Fibroblast of gingiva (primary cell): ENCODE measurements at regions not wholly inside any gene's neighbourhood (a gene's known extent, or its start where the extent isn't known, plus 50 kb on each side); places are given as distances from the start of the nearest gene placed in this dataset.
A peak's percentile ranks its signal among the peaks of the same experiment; 100 is the strongest.

Experiments used
- DNase-seq: peaks from one replicate; pipeline ENCODE4 v3.0.0-alpha.2; 2011; ENCODE audit warnings: low read depth

DNA sequence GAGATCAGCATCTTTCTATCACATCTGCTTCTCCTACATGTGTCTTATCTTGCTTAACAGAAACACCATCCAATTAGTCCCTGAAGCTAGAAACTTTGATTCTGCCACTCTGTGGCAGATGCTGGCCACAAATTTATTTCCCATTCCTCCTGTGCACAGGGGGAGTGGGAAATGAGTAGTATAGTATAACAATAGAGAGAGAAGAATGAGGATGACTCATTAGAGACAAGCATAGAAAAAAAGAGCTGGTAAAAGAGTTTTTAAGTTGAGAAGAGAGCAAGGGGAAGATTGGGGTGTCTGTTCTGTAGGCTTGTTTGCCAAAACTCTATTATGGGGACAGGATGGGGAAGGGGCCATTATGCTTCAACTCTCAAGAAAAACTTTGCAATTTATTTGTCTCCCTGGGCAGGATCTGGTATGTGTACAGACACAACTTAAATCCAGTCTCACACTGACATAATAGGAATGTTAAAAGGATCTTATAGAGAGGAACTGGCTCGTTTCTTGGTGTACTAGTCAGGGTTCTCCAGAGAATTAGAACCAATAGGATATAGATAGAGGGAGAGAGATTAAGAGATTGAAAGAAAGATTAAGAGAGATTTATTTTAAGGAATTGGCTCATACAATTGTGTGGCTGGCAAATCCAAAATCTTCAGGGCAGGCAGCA, 142.6 kb upstream of the CPSF6 start:
- DNase-seq, result no peak

DNA sequence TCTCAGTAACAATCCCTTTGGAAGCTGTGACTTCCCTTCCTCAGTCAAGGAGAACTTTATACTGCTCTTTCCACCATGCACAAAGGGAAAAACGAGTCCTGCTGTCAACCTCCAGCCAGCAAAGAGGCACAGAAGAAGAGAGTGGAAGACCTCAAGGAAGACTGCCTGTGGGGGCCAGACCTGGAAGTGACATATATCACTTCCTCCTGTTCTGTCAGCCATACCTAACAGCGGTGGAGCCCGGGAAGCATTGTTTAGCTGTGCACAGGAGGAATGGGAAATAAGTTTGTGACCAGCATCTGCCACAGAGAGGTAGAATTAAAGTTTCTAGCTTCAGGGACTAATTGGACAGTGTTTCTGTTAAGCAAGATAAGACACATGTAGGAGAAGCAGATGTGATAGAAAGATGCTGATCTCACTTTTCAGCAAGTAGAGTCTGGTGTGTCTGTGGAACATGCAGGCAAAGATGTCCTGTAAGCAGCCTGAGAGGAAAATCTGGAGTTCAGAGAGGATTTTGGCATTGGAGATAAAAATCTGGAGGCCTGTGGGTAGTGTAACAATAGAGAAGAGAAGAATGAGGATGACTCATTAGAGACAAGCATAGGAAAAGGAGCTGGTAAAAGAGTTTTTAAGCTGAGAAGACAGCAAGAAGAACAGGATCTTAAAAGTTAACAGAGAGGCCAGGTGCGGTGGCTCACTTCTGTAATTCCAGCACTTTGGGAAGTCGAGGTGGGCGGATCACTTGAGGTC, 141.6 kb upstream of the CPSF6 start:
- peak; percentile 45 for DNase-seq

DNA sequence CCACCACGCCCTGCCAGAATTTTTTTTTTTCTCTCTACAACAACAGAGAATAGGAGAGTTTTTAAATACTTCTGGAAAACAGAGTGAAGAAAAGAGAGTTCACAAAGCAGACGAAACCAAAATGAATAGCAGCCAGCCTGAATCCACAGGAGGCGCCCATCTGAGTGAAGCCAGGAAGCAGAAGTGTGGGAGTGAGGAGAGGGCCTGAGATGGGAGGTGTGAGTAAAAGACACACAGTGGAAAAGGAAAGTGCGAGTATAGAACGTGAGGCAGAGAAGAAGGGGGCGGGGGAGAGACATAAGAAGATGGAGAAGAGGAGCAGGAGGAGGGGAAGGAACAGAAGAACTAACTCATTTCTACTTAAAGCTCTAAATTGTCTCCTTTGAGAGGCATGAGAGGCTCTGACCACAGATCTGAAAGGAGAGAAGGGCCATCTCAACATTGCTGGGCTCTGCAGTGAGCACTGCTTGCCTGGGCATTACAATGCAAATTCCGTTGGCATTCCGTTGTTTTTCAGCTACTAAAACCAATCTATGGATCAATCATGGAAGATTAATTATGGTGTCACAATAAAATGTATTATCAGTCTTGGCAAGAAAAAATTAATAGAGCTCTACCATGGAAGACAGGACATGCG, 140.1 kb upstream of the CPSF6 start:
- no peak for DNase-seq

GRCh38 chr12:69101505-69101904, 137.9 kb upstream of the CPSF6 start:
- peak; percentile 99 for DNase-seq

GRCh38 chr12:69102856-69103255, 136.5 kb upstream of the CPSF6 start:
- DNase-seq, result no peak

GRCh38 chr12:69105101-69105962, 134.0 kb upstream of the CPSF6 start:
- no peak for DNase-seq

DNA sequence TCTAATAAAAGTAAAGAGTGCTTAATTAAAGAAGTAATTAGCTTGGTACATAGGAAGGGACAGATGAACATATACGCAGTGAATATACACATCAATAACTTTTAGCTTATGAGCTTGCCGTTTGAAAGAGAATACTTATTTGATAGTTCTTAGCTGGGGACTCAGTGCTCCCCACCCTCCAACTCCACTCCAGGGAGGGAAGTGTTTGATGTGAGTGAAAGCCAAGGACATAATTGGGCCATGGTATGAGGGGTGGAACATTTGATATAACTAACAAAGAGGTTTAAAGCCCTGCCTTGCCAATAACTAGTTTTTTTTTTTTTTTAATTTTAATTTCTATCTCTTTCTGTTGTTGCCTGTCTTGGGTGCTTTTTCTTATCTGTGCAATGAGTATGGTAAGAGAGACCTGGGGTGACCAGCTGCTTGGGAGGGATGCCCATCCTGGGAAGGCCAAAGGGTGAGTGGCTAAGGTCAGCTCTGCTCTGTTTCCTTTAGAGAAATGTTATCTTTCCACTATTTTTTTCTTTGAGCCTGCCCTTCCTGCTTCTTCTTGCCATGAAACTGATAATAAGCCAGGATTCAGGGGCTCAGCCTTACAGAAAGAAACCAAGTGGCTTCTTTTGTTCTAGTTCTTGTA, 132.8 kb upstream of the CPSF6 start:
- no peak for DNase-seq

DNA sequence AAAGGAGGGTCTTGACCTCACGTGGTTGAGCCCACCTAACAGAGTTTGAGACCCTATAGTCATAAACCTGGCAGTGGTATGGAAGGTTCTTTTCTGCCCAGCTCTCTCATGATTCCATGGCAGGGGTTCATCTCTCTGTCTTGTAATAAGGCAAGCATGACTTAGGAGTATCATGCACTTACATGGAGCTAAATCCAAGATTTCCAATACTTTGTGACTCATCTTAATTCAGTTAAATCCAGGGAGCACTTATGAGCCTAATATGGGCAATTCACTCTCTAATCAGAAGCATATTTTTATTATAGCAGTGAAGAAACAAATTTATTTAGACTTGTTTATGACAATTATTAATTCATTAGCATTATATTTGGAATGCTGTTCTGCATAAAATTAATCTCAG, 131.8 kb upstream of the CPSF6 start:
- peak; percentile 55 for DNase-seq

DNA sequence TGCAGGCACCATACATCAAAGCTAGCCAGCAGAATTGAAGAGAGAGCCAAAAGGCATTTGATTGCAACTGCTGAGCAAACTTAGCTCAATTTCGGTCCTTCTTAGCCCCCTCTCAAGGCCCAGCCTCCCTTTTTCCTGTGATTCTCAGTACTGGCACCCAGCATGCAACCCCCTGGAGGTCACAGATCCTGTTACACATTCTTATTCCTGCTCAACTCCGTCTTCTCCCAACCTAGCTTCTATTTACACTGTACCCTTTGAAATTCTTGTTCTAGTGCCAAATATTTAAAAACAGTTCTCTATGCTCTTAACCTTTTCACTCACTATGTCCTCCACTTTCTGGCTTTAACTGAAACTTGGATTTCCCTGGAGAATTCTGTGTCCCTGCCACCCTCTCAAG, 131.3 kb upstream of the CPSF6 start:
- peak; percentile 69 for DNase-seq

DNA sequence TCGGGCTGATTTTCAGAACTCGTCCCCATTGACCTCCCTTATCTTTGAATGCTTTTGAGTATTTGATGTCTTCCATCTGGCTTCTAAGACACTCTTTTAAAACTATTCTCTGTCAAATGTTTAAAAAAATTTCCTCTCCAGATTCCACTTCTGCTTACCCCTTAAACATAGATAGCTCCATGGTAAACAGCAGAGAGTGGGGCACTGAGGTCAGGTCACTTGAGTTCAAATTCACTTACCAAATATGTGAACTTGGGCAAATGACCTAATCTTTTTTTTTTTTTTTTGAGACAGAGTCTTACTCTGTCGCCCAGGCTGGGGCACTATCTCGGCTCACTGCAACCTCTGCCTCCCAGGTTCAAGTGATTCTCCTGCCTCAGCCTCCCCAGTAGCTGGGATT, 126.8 kb upstream of the CPSF6 start:
- DNase-seq, result no peak

DNA sequence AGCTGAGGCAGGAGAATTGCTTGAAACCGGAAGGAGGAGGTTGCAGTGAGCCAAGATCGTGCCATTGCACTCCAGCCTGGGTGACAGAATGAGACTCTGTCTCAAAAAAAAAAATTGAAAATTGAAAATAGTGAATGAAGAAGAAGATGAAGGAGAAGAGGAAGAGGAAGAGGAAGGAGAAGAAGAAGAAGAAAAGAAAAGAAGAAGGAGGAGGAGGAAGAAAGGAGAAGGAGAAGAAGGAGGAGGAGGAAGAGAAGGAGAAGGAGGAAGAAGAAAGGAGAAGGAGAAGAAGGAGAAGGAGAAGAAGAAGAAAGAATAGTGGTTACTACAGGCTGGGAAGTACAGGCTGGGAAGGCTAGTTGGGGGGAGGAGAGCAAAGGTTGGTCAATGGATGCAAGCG, 124.3 kb upstream of the CPSF6 start:
- DNase-seq, result no peak

- DNase-seq, result no peak
These were observed 123.4 kb upstream of the CPSF6 start for GRCh38 chr12:69115951-69116350.

DNA sequence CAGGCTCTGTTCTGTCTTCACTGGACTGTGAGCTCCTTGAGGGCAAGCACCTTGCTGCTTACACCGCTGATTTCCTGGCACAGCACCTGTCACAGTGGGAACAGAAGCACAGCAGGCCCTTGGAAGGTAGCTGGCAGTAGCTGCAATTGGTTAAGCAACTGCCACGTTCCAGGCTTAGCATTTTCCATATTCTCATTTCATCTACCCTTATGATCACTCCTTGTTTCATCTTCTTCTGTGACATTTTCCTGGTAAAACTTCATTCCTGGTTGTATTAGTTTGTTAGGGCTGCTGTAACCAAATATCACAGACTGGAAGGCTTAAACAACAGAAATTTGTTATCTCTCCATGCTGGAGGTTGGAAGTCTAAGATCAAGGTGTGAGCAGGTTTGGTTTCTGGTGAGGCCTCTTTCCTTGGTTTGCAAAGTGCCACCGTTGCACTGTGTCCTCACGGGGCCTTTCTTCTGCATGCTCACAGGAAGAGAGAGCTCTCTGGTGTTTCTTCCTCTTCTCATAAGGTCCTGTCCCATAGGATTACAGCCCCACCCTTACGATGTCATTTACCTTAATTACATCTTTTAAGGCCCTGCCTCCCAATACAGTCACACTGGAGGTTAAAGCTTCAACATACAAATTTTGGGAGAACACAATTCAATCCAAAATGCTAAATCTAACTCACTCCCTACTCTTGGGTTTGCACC, 121.7 kb upstream of the CPSF6 start:
- DNase-seq, result no peak

- no peak for DNase-seq
These were observed 120.9 kb upstream of the CPSF6 start for GRCh38 chr12:69118516-69118915.

GRCh38 chr12:69119770-69120169, 119.6 kb upstream of the CPSF6 start:
- DNase-seq, result no peak

DNA sequence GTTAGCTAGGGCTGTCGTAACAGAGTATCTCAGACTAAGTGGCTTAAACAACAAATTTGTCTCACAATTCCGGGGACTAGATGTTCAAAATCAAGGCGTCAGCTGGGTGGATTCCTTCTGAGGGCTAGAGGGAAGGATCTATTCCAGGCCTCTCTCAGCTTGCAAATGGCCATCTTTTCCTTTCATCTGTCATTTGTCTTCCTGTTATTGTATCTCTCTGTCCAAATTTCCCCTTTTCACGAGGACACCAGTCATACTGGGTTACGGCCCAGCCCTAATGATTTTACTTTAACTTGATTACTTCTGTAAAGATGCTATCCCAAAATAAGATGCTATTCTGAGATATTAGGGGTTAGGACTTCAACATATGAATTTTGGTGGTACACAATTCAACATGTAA, 119.0 kb upstream of the CPSF6 start:
- no peak for DNase-seq

- DNase-seq, result no peak
These were observed 116.1 kb upstream of the CPSF6 start for GRCh38 chr12:69123311-69123710.

DNA sequence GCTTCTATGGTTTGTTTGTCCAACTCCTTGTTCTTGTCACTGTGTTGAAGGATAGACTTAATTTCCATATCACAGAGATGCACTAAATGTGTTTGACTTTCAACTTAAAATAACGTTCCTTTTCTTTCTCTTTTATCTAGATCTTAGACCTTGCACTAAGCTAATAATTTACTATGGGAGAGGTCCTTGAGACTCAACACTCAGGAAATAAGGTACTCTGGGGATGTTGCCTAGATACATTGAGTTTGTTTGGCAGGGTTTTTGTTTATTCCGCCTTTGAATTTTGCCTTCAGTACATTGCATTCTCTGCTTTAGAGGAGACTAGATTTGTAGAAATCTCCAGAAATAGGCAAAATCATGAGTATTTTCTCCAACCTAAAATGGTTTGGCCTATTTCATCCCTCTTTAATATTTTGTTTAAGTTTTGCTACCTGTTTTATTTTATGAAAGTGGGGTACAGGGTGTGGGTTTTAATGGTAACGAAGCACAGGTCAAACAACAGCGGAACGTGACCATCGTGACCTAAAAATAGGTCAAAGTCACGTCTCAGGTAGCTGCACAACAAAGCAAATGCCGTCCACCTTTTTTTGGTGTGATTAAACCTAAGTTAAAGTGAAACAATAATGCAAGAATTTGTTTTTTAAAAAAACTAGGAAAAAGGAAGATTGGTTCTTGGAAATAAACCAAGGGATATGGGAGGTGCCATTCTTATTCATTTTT, 115.3 kb upstream of the CPSF6 start:
- no peak for DNase-seq

- DNase-seq, result no peak
These were observed 110.4 kb upstream of the CPSF6 start for GRCh38 chr12:69129017-69129416.

DNA sequence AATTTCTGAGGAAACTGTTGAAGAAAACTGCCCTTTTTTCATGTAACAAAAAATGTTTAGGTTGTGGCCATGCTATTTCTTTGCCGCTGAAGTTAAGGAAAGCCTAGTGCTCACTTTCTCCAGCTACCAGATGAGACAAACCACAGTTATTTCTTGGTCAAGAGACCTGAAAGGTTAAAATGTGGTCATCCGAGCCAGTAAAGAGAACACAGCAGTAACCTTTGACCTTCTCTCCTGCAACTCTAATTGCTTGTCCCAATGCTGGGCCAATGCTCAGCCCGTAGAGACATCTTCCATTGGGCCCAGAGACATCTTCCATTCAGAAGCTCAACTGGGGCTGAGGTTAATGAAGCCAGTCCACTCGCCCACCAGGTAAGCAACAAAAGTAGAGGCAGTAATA, 109.8 kb upstream of the CPSF6 start:
- DNase-seq, result no peak

GRCh38 chr12:69130064-69130463, 109.3 kb upstream of the CPSF6 start:
- no peak for DNase-seq
